HepG2 (cell line): ENCODE measurements at regions not wholly inside any gene's neighbourhood (a gene's known extent, or its start where the extent isn't known, plus 50 kb on each side); places are given as distances from the start of the nearest gene placed in this dataset.

Source experiments
- ATAC-seq: fragments of 200-7000 bp; cut with Tn5 transposase; 3 replicates; pipeline ENCODE4 v1.9.1; 2020; ENCODE audit warnings: mild to moderate bottlenecking, moderate library complexity
- BruUV-seq: library from RNA; stranded (reverse); fragments of 400-500 nt; replicated peaks from 2 replicates; lab custom pipeline; 2021; lab: Mats Ljungman, UMichigan
- CTCF ChIA-PET: fragments of 300-600 bp; formaldehyde crosslinking; extraction: SDS; loops from one replicate; lab custom pipeline; 2021; ENCODE audit warnings: low total read pairs, inconsistent platforms, low intra/inter-chr PET ratio; lab: Yijun Ruan, JAX
- POLR2A ChIA-PET: fragments of 350-600 bp; sonication (Branson Sonifier 250); formaldehyde crosslinking; loops from one replicate; lab custom pipeline; 2020; ENCODE audit warnings: antibody characterized with exemption, inconsistent platforms; lab: Yijun Ruan, JAX
- DNase-seq: peaks from one replicate; pipeline ENCODE4 v3.0.0-alpha.2; 2015; ENCODE audit warnings: low spot score
- FAIRE-seq: peaks from 3 replicates; lab custom pipeline; 2011; peaks lifted over from hg19 to GRCh38; lab: Jason Lieb, UNC
- H2AFZ ChIP-seq: one replicate; pipeline ENCODE4 v1.6.1; 2011; ENCODE audit warnings: low read length, inconsistent platforms
- H3K27ac ChIP-seq: fragments of 300-600 bp; 3 replicates; pipeline ENCODE4 v1.8.0; 2011; ENCODE audit warnings: mixed run types, mild to moderate bottlenecking, mixed read lengths, low read length, inconsistent platforms; ENCODE audit not compliant: insufficient read depth; ENCODE audit errors: extremely low read length
- H3K27me3 ChIP-seq, 2 experiments: fragments of 200-600 bp in 1 of 2; 2 replicates in 1 of 2; 3 replicates in 1 of 2; pipeline versions ENCODE4 v1.6.0 to v1.8.0; 2011; ENCODE audit warnings: low read length in 2 of 2, mild to moderate bottlenecking in 2 of 2, moderate library complexity in 2 of 2, inconsistent platforms in 1 of 2; ENCODE audit not compliant: insufficient read depth in 2 of 2, control insufficient read depth in 1 of 2
- H3K36me3 ChIP-seq, 2 experiments: fragments of 200-600 bp in 1 of 2; replicated peaks in 1 of 2; 2 replicates in 1 of 2; 3 replicates in 1 of 2; pipeline versions ENCODE4 v1.5.1 to v1.8.0; 2011; ENCODE audit warnings: low read length in 2 of 2, inconsistent platforms in 1 of 2; ENCODE audit not compliant: insufficient read depth in 2 of 2, control insufficient read depth in 1 of 2
- H3K4me1 ChIP-seq: 2 replicates; pipeline ENCODE4 v1.5.1; 2012; ENCODE audit warnings: low read length, inconsistent platforms; ENCODE audit not compliant: insufficient read depth
- H3K4me2 ChIP-seq: 2 replicates; pipeline ENCODE4 v1.6.0; 2011; ENCODE audit warnings: low read depth, low read length, inconsistent platforms
- H3K4me3 ChIP-seq, 3 experiments: fragments of 200-600 bp in 1 of 3; sonication (generic), shearing (Covaris generic) in 1 of 3; replicated peaks in 1 of 3; 2 replicates each; pipeline ENCODE4 v1.5.1; 2011 to 2016; ENCODE audit warnings: low read length in 3 of 3, inconsistent platforms in 2 of 3, low read depth in 2 of 3, mild to moderate bottlenecking in 2 of 3, control low read depth in 1 of 3, mixed read lengths in 1 of 3; ENCODE audit not compliant: insufficient read depth in 1 of 3
- H3K79me2 ChIP-seq: one replicate; pipeline ENCODE4 v1.6.1; 2011; ENCODE audit warnings: low read length, inconsistent platforms; ENCODE audit not compliant: insufficient read depth
- H3K9ac ChIP-seq: 2 replicates; pipeline ENCODE4 v1.6.0; 2011; ENCODE audit warnings: mild to moderate bottlenecking, low read depth, low read length, inconsistent platforms; ENCODE audit not compliant: insufficient read depth
- H3K9me3 ChIP-seq: 2 replicates; pipeline ENCODE4 v1.5.1; 2012; ENCODE audit warnings: mild to moderate bottlenecking, low read length
- H4K20me1 ChIP-seq: 2 replicates; pipeline ENCODE4 v1.6.0; 2011; ENCODE audit warnings: inconsistent platforms, mild to moderate bottlenecking, low read length, moderate library complexity; ENCODE audit not compliant: insufficient read depth
- CBX5 ChIP-seq: sonication (generic); formaldehyde crosslinking; IDR thresholded peaks from 2 replicates; pipeline ENCODE4 v1.4.0; 2020; ENCODE audit warnings: missing genetic modification reagents, borderline replicate concordance
- FOXJ3 ChIP-seq: sonication (generic); formaldehyde crosslinking; IDR thresholded peaks from 2 replicates; pipeline ENCODE4 v1.4.0; 2020; ENCODE audit warnings: missing genetic modification reagents, mild to moderate bottlenecking, borderline replicate concordance
- HCFC1 ChIP-seq: fragments of 150-350 bp; IDR thresholded peaks from 2 replicates; pipeline ENCODE4 v1.6.1; 2014; ENCODE audit warnings: low read depth, low read length
- HNF4A ChIP-seq: sonication (generic); formaldehyde crosslinking; IDR thresholded peaks from 2 replicates; pipeline ENCODE4 v1.4.0; 2020; ENCODE audit warnings: missing genetic modification reagents
- SMAD9 ChIP-seq: sonication (generic); formaldehyde crosslinking; IDR thresholded peaks from 2 replicates; pipeline ENCODE4 v1.5.1; 2020; ENCODE audit warnings: mild to moderate bottlenecking, missing genetic modification reagents
- TCF12 ChIP-seq, 2 experiments: fragments of 450-650 bp in 1 of 2; sonication (generic) in 1 of 2; formaldehyde crosslinking in 1 of 2; IDR thresholded peaks; 2 replicates each; pipeline versions ENCODE4 v1.6.1 to v1.8.0; 2017 to 2022; ENCODE audit warnings: antibody characterized with exemption in 1 of 2, mild to moderate bottlenecking in 1 of 2, missing genetic modification reagents in 1 of 2, moderate library complexity in 1 of 2
- YEATS2 ChIP-seq: sonication (generic); formaldehyde crosslinking; IDR thresholded peaks from 2 replicates; pipeline ENCODE4 v1.4.0; 2020; ENCODE audit warnings: missing genetic modification reagents, borderline replicate concordance
- YEATS4 ChIP-seq: sonication (generic); formaldehyde crosslinking; IDR thresholded peaks from 2 replicates; pipeline ENCODE4 v1.4.0; 2020; ENCODE audit warnings: missing genetic modification reagents, borderline replicate concordance
- ZMYM3 ChIP-seq: sonication (generic); formaldehyde crosslinking; IDR thresholded peaks from 2 replicates; pipeline ENCODE4 v1.5.1; 2020; ENCODE audit warnings: mild to moderate bottlenecking, missing genetic modification reagents
- ZNF430 ChIP-seq: sonication (generic); formaldehyde crosslinking; IDR thresholded peaks from 2 replicates; pipeline ENCODE4 v1.9.0; 2021; ENCODE audit warnings: mild to moderate bottlenecking, missing genetic modification reagents
- ZNF496 ChIP-seq: sonication (generic); formaldehyde crosslinking; IDR thresholded peaks from 2 replicates; pipeline ENCODE4 v1.8.1; 2023; ENCODE audit warnings: mild to moderate bottlenecking, moderate library complexity, missing genetic modification reagents; ENCODE audit not compliant: insufficient replicate concordance
- ZNF547 ChIP-seq: sonication (generic); formaldehyde crosslinking; IDR thresholded peaks from 2 replicates; pipeline ENCODE4 v1.5.1; 2020; ENCODE audit warnings: mild to moderate bottlenecking, missing genetic modification reagents
- WGBS: methylation state at CpG from one replicate; pipeline ENCODE4 v1.1.6; 2017; ENCODE audit warnings: low lambda C conversion rate; 5-methylcytosine and 5-hydroxymethylcytosine counted together
- in situ Hi-C: cut with HindIII; loops from 2 replicates; pipeline ENCODE4 v1.10.0; 2017; ENCODE audit warnings: low pct_unique_long_range_greater_than_20kb; ENCODE audit not compliant: extremely low pct_ligation_motif_present
- intact Hi-C: fragments of 100-400 bp; cut with micrococcal nuclease; formaldehyde crosslinking; loops from one replicate; pipeline ENCODE4 v1.10.0; 2022; ENCODE audit not compliant: unreplicated experiment
- TF ChIP-seq, protein P1 (sequence below): sonication (generic); formaldehyde crosslinking; conservative IDR thresholded peaks from 2 replicates; pipeline ENCODE4 v1.8.0; 2022; ENCODE audit warnings: low read depth, missing genetic modification reagents
- TF ChIP-seq, protein P2 (sequence below): sonication (generic); formaldehyde crosslinking; IDR thresholded peaks from 2 replicates; pipeline ENCODE4 v1.9.0; 2021; ENCODE audit warnings: missing genetic modification reagents, borderline replicate concordance

- ATAC-seq: no peak
- CTCF ChIA-PET: no interaction called here
- Histone ChIP-seq H3K27ac (no peak overlapping the region), H3K9ac (no peak overlapping the region), H4K20me1 (no peaks in the 10 kb centered on the region; the same call in 1 of the 2 replicates), H3K4me3 (no peak overlapping the region), H3K4me1 (no peaks in the 10 kb centered on the region), H3K36me3 (no peaks in the 10 kb centered on the region), H3K9me3 (peaks cover 5% of the 10 kb centered on the region; the same call in 1 of the 2 replicates), H3K79me2 (no peaks in the 10 kb centered on the region), H2AFZ (no peak overlapping the region), H3K4me2 (no peak overlapping the region), H3K27me3 (no peaks in the 10 kb centered on the region; a peak in 1 of 5 replicates)
- POLR2A ChIA-PET: no interaction called here
- FAIRE-seq: no peak
- intact Hi-C loops (no loop called here), in situ Hi-C loops (loop anchor here (10.0 kb wide), 1 partner anchor 119 kb away; no protein-coding TSS in a partner anchor)
- TF ChIP-seq YEATS2 (CRISPR knock-in tag) (no peak), TCF12 (IDR thresholded peaks at IDR 0.05) (no peak), TCF12 (CRISPR knock-in tag; IDR thresholded peaks at IDR 0.05) (no peak), ZMYM3 (CRISPR knock-in tag) (no peak), FOXJ3 (CRISPR knock-in tag) (no peak), ZNF430 (CRISPR knock-in tag) (no peak), ZNF547 (CRISPR knock-in tag) (no peak), CBX5 (CRISPR knock-in tag) (no peak), HNF4A (CRISPR knock-in tag) (no peak), YEATS4 (CRISPR knock-in tag) (no peak), HCFC1 (no peak), ZNF496 (no peak), SMAD9 (CRISPR knock-in tag) (no peak)
- TF ChIP-seq, protein P1, sequence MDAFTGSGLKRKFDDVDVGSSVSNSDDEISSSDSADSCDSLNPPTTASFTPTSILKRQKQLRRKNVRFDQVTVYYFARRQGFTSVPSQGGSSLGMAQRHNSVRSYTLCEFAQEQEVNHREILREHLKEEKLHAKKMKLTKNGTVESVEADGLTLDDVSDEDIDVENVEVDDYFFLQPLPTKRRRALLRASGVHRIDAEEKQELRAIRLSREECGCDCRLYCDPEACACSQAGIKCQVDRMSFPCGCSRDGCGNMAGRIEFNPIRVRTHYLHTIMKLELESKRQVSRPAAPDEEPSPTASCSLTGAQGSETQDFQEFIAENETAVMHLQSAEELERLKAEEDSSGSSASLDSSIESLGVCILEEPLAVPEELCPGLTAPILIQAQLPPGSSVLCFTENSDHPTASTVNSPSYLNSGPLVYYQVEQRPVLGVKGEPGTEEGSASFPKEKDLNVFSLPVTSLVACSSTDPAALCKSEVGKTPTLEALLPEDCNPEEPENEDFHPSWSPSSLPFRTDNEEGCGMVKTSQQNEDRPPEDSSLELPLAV (CRISPR knock-in tag): no peak
- TF ChIP-seq, protein P2, sequence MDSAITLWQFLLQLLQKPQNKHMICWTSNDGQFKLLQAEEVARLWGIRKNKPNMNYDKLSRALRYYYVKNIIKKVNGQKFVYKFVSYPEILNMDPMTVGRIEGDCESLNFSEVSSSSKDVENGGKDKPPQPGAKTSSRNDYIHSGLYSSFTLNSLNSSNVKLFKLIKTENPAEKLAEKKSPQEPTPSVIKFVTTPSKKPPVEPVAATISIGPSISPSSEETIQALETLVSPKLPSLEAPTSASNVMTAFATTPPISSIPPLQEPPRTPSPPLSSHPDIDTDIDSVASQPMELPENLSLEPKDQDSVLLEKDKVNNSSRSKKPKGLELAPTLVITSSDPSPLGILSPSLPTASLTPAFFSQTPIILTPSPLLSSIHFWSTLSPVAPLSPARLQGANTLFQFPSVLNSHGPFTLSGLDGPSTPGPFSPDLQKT (CRISPR knock-in tag): no peak
- WGBS: 56% methylated on average over 5 of the region's 5 CpGs
- DNase-seq: no peak
- BruUV-seq: no TSS peak
Measured at GRCh38 chr1:231095595-231095994, 55.5 kb upstream of the FAM89A start.
